CD4-positive, alpha-beta T cell (primary cell): ENCODE measurements at regions not wholly inside any gene's neighbourhood (a gene's known extent, or its start where the extent isn't known, plus 50 kb on each side); places are given as distances from the start of the nearest gene placed in this dataset.

Experiments
- ATAC-seq: fragments of 200-7000 bp; cut with Tn5 transposase; one replicate; pipeline ENCODE4 v1.10.0; 2022; ENCODE audit warnings: mild to moderate bottlenecking; ENCODE audit not compliant: poor library complexity
- CTCF ChIA-PET: fragments of 350-600 bp; sonication (Branson Sonifier 250); formaldehyde crosslinking; loops from one replicate; lab custom pipeline; 2021; ENCODE audit warnings: antibody characterized with exemption, inconsistent platforms; lab: Charles Lee
- POLR2A ChIA-PET: fragments of 350-600 bp; sonication (Branson Sonifier 250); formaldehyde crosslinking; loops from one replicate; lab custom pipeline; 2021; ENCODE audit warnings: antibody characterized with exemption, inconsistent platforms; lab: Charles Lee
- DNase-seq, 14 experiments: peaks; one replicate each; pipeline ENCODE4 v3.0.0-alpha.2; 2013 to 2020; ENCODE audit warnings: mixed read lengths in 2 of 14
- H3K27ac ChIP-seq, 2 donors: one replicate each; pipeline versions ENCODE4 v1.5.1 to v1.7.0; 2013; ENCODE audit warnings: low read length in 2 of 2, low read depth in 1 of 2, mild to moderate bottlenecking in 1 of 2
- H3K27me3 ChIP-seq, 2 experiments: 1 replicate in 1 of 2; 2 replicates in 1 of 2; pipeline versions ENCODE4 v1.6.1 to v1.7.0; 2013; ENCODE audit warnings: low read length in 2 of 2, control low read depth in 1 of 2, mild to moderate bottlenecking in 1 of 2, moderate library complexity in 1 of 2; ENCODE audit not compliant: insufficient read depth in 2 of 2, control insufficient read depth in 1 of 2
- H3K36me3 ChIP-seq: one replicate; pipeline ENCODE4 v1.6.1; 2013; ENCODE audit warnings: low read length, control low read depth; ENCODE audit not compliant: insufficient read depth
- H3K4me1 ChIP-seq: one replicate; pipeline ENCODE4 v1.6.1; 2013; ENCODE audit warnings: low read length, control low read depth; ENCODE audit not compliant: insufficient read depth
- H3K4me3 ChIP-seq: one replicate; pipeline ENCODE4 v1.5.1; 2013; ENCODE audit warnings: mild to moderate bottlenecking, low read length, moderate library complexity
- H3K9me3 ChIP-seq, 2 experiments: 1 replicate in 1 of 2; 2 replicates in 1 of 2; pipeline versions ENCODE4 v1.6.1 to v1.7.0; 2013; ENCODE audit warnings: low read length in 2 of 2, mild to moderate bottlenecking in 2 of 2, control low read depth in 1 of 2, moderate library complexity in 1 of 2; ENCODE audit not compliant: control insufficient read depth in 1 of 2, insufficient read depth in 1 of 2
- H3K27ac Mint-ChIP-seq: one replicate; pipeline ENCODE4 v1.8.0; 2020; ENCODE audit warnings: mixed read lengths
- H3K27me3 Mint-ChIP-seq: one replicate; pipeline ENCODE4 v1.8.0; 2021; ENCODE audit warnings: mixed read lengths
- H3K36me3 Mint-ChIP-seq: one replicate; pipeline ENCODE4 v1.8.0; 2021; ENCODE audit warnings: low read depth, mixed read lengths
- H3K4me1 Mint-ChIP-seq: one replicate; pipeline ENCODE4 v1.8.0; 2021; ENCODE audit warnings: low read depth, mixed read lengths
- H3K4me3 Mint-ChIP-seq: one replicate; pipeline ENCODE4 v1.8.0; 2020; ENCODE audit warnings: mild to moderate bottlenecking, mixed read lengths
- H3K9me3 Mint-ChIP-seq: one replicate; pipeline ENCODE4 v1.8.0; 2020; ENCODE audit warnings: mixed read lengths
- intact Hi-C, 2 experiments: fragments of 100-400 bp; cut with DNase I in 1 of 2; cut with micrococcal nuclease in 1 of 2; formaldehyde crosslinking; loops; one replicate each; pipeline versions ENCODE4 v1.15.1 to v1.9.0; 2023 to 2025; cut with DNase I, micrococcal nuclease
- TF ChIP-seq, protein P1 (sequence below): fragments of 200-600 bp; IDR thresholded peaks from one replicate; pipeline ENCODE4 v1.8.0; 2022; ENCODE audit warnings: antibody characterized with exemption, mild to moderate bottlenecking

DNA sequence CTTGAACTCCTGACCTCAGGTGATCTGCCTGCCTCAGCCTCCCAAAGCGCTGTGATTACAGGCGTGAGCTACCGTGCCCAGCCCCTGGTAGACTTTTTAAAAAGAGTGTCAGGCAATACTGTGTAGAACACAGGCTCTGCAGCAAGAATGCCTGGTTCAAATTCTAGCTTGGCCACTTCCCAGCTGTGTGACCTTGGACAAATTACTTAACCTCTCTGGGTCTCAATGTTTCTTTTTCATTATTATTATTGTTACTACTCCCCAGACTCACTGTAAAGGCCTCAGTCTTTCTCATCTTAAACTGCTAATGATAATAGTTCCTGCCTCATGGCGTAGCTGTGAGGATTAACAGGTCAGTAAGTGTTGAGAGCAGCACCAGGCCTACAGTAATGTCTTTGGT lies 114.3 kb downstream of the LITAF start:
- intact Hi-C loops = no loop called here
- H3K4me3 ChIP-seq = no peak overlapping the region

DNA sequence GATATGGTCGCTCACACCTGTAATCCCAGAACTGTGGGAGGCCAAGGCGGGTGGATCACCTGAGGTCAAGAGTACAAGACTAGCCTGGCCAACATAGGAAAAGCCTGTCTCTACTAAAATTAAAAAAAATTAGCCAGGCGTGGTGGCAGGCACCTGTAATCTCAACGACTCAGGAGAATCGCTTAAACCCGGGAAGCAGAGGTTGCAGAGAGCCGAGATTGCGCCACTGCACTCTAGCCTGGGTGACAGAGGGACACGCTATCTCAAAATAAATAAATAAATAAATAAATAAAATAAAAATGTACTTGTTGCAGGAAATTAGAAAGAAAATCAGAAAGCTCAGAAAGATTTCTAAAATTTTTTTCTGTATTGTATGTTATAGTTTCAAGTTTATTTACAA lies 113.9 kb downstream of the LITAF start:
- Mint-ChIP-seq H3K27me3 (no peaks in the 10 kb centered on the region), H3K27ac (no peak overlapping the region)
- ATAC-seq = no peak

More for the DNA sequence above, 114.3 kb downstream of the LITAF start:
- Mint-ChIP-seq H3K4me1 (no peaks in the 10 kb centered on the region), H3K27me3 (no peaks in the 10 kb centered on the region), H3K36me3 (no peaks in the 10 kb centered on the region), H3K27ac (no peak overlapping the region), H3K9me3 (no peaks in the 10 kb centered on the region), H3K4me3 (no peak overlapping the region)
- Histone ChIP-seq H3K36me3 (no peaks in the 10 kb centered on the region), H3K27ac (no peak overlapping the region), H3K9me3 (no peaks in the 10 kb centered on the region), H3K4me1 (no peaks in the 10 kb centered on the region), H3K27me3 (no peaks in the 10 kb centered on the region)
- ATAC-seq = no peak
- DNase-seq = no peak
- ChIA-PET POLR2A (no interaction called here), CTCF (no interaction called here)
- TF ChIP-seq, protein P1, sequence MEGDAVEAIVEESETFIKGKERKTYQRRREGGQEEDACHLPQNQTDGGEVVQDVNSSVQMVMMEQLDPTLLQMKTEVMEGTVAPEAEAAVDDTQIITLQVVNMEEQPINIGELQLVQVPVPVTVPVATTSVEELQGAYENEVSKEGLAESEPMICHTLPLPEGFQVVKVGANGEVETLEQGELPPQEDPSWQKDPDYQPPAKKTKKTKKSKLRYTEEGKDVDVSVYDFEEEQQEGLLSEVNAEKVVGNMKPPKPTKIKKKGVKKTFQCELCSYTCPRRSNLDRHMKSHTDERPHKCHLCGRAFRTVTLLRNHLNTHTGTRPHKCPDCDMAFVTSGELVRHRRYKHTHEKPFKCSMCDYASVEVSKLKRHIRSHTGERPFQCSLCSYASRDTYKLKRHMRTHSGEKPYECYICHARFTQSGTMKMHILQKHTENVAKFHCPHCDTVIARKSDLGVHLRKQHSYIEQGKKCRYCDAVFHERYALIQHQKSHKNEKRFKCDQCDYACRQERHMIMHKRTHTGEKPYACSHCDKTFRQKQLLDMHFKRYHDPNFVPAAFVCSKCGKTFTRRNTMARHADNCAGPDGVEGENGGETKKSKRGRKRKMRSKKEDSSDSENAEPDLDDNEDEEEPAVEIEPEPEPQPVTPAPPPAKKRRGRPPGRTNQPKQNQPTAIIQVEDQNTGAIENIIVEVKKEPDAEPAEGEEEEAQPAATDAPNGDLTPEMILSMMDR = no peak

DNA sequence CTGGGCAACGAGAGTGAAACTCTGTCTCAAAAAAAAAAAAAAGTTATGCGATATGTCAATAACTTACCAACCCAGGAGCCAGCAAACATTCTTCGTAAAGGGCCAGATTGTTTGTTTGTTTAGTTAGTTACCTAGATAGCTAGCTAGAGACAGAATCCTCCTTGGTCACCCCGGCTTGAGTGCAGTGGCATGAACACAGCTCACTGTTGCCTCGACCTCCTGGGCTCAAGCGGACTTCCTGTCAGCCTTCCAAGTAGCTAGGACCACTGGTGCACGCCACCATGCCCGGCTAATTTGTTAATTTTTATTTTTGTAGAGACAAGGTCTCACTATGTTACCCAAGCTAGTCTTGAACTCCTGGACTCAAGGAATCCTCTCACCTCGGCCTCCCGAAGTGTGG lies 113.0 kb downstream of the LITAF start:
- POLR2A ChIA-PET = no interaction called here
- no peak for ATAC-seq
- CTCF ChIA-PET = no interaction called here

More for the DNA sequence above, 113.9 kb downstream of the LITAF start:
- no peaks in the 10 kb centered on the region for H3K36me3 Mint-ChIP-seq
- ChIA-PET POLR2A (no interaction called here), CTCF (no interaction called here)
- H3K36me3 ChIP-seq = no peaks in the 10 kb centered on the region
- DNase-seq = no peak
- no peak overlapping the region for H3K4me3 ChIP-seq
- H3K27me3 ChIP-seq = no peaks in the 10 kb centered on the region
- H3K27ac ChIP-seq = no peak overlapping the region
- no peaks in the 10 kb centered on the region for H3K9me3 ChIP-seq
- no peaks in the 10 kb centered on the region for H3K4me1 Mint-ChIP-seq
- H3K4me3 Mint-ChIP-seq = no peak overlapping the region
- no peaks in the 10 kb centered on the region for H3K4me1 ChIP-seq
- no peaks in the 10 kb centered on the region for H3K9me3 Mint-ChIP-seq
- intact Hi-C loops = no loop called here
- TF ChIP-seq, protein P1 = no peak

More for the DNA sequence above, 113.0 kb downstream of the LITAF start:
- Mint-ChIP-seq H3K27me3 (no peaks in the 10 kb centered on the region), H3K4me1 (no peaks in the 10 kb centered on the region), H3K36me3 (no peaks in the 10 kb centered on the region), H3K4me3 (no peak overlapping the region), H3K9me3 (no peaks in the 10 kb centered on the region), H3K27ac (no peak overlapping the region)
- intact Hi-C loops = no loop called here
- H3K27me3 ChIP-seq = no peaks in the 10 kb centered on the region
- no peaks in the 10 kb centered on the region for H3K36me3 ChIP-seq
- no peak overlapping the region for H3K27ac ChIP-seq
- H3K4me1 ChIP-seq = no peaks in the 10 kb centered on the region
- no peak overlapping the region for H3K4me3 ChIP-seq
- H3K9me3 ChIP-seq = no peaks in the 10 kb centered on the region
- TF ChIP-seq, protein P1 = no peak
- no peak for DNase-seq
